ENCODE measurements at regions not wholly inside any gene's neighbourhood (a gene's known extent, or its start where the extent isn't known, plus 50 kb on each side); places are given as distances from the start of the nearest gene placed in this dataset.

- Histone ChIP-seq H3K9me3 (ENCODE audit: low read depth) (no peaks in the 10 kb centered on the region), H3K4me1 (ENCODE audit: insufficient read depth) (no peaks in the 10 kb centered on the region), H4K20me1 (ENCODE audit: insufficient read depth, poor library complexity, severe bottlenecking) (no peaks in the 10 kb centered on the region), H3K27ac (no peak overlapping the region), H3K27me3 (no peaks in the 10 kb centered on the region), H2AFZ (no peak overlapping the region), H3K4me3 (no peak overlapping the region), H3K4me2 (no peak overlapping the region), H3K9me2 (replicated peaks; ENCODE audit: insufficient read depth) (no peaks in the 10 kb centered on the region), H3K79me2 (no peaks in the 10 kb centered on the region), H3K36me3 (replicated peaks; ENCODE audit: insufficient read depth, low read depth) (no peaks in the 10 kb centered on the region)
- no peak for DNase-seq (ENCODE audit: low spot score)
- WGBS (ENCODE audit: low lambda C conversion rate, missing lambda C conversion rate) = 100% methylated on average over 1 of the region's 1 CpG
- no peak for TF ChIP-seq CTCF (IDR thresholded peaks at IDR 0.05; ENCODE audit: poor library complexity)
These were observed 226.9 kb downstream of the LRRK2 start for GRCh38 chr12:40451661-40452060.

GRCh38 chr12:40464121-40464520, 228.1 kb upstream of the CNTN1 start:
- no peaks in the 10 kb centered on the region for H3K9me3 ChIP-seq (ENCODE audit: low read depth)
- no peaks in the 10 kb centered on the region for H3K79me2 ChIP-seq
- H2AFZ ChIP-seq = no peak overlapping the region
- no peak for DNase-seq (ENCODE audit: low spot score)
- H3K4me3 ChIP-seq = no peak overlapping the region
- WGBS (ENCODE audit: low lambda C conversion rate, missing lambda C conversion rate) = 89% methylated on average over 2 of the region's 2 CpGs
- no peak overlapping the region for H3K27ac ChIP-seq
- no peaks in the 10 kb centered on the region for H3K36me3 ChIP-seq (replicated peaks; ENCODE audit: insufficient read depth, low read depth)
- no peaks in the 10 kb centered on the region for H3K4me1 ChIP-seq (ENCODE audit: insufficient read depth)
- no peak overlapping the region for H3K4me2 ChIP-seq
- no peaks in the 10 kb centered on the region for H4K20me1 ChIP-seq (ENCODE audit: insufficient read depth, poor library complexity, severe bottlenecking)
- TF ChIP-seq EZH2 (IDR thresholded peaks at IDR 0.05; ENCODE audit: borderline replicate concordance) (no peak), CTCF (IDR thresholded peaks at IDR 0.05; ENCODE audit: poor library complexity) (no peak), EZH2phosphoT487 (IDR thresholded peaks at IDR 0.05; ENCODE audit: low read depth, severe bottlenecking, unreplicated experiment) (no peak)
- H3K9me2 ChIP-seq (replicated peaks; ENCODE audit: insufficient read depth) = no peaks in the 10 kb centered on the region
- no peaks in the 10 kb centered on the region for H3K27me3 ChIP-seq

- no peak for DNase-seq (ENCODE audit: low spot score)
- H3K27ac ChIP-seq = no peak overlapping the region
- H4K20me1 ChIP-seq (ENCODE audit: insufficient read depth, poor library complexity, severe bottlenecking) = no peaks in the 10 kb centered on the region
- H3K36me3 ChIP-seq (replicated peaks; ENCODE audit: insufficient read depth, low read depth) = no peaks in the 10 kb centered on the region
- H3K27me3 ChIP-seq = no peaks in the 10 kb centered on the region
- no peak overlapping the region for H3K4me3 ChIP-seq
- no peaks in the 10 kb centered on the region for H3K9me3 ChIP-seq (ENCODE audit: low read depth)
- H3K79me2 ChIP-seq = no peaks in the 10 kb centered on the region
- no peak for TF ChIP-seq EZH2phosphoT487 (IDR thresholded peaks at IDR 0.05; ENCODE audit: low read depth, severe bottlenecking, unreplicated experiment)
- no peak for TF ChIP-seq EZH2 (IDR thresholded peaks at IDR 0.05; ENCODE audit: borderline replicate concordance)
- TF ChIP-seq CTCF (IDR thresholded peaks at IDR 0.05; ENCODE audit: poor library complexity) = no peak
- WGBS (ENCODE audit: low lambda C conversion rate, missing lambda C conversion rate) = 64% methylated on average over 6 of the region's 6 CpGs
- no peak overlapping the region for H2AFZ ChIP-seq
- no peak overlapping the region for H3K4me2 ChIP-seq
- no peaks in the 10 kb centered on the region for H3K4me1 ChIP-seq (ENCODE audit: insufficient read depth)
- no peaks in the 10 kb centered on the region for H3K9me2 ChIP-seq (replicated peaks; ENCODE audit: insufficient read depth)
These were observed 222.5 kb upstream of the CNTN1 start for GRCh38 chr12:40469736-40470135.

GRCh38 chr12:40473962-40474361, 218.3 kb upstream of the CNTN1 start:
- Histone ChIP-seq H3K9me3 (ENCODE audit: low read depth) (no peaks in the 10 kb centered on the region), H3K4me3 (no peak overlapping the region), H3K4me2 (no peak overlapping the region), H4K20me1 (ENCODE audit: insufficient read depth, poor library complexity, severe bottlenecking) (no peaks in the 10 kb centered on the region), H3K4me1 (ENCODE audit: insufficient read depth) (no peaks in the 10 kb centered on the region), H2AFZ (no peak overlapping the region), H3K79me2 (no peaks in the 10 kb centered on the region), H3K27me3 (no peaks in the 10 kb centered on the region), H3K9me2 (replicated peaks; ENCODE audit: insufficient read depth) (no peaks in the 10 kb centered on the region), H3K27ac (no peak overlapping the region), H3K36me3 (replicated peaks; ENCODE audit: insufficient read depth, low read depth) (no peaks in the 10 kb centered on the region)
- no peak for DNase-seq (ENCODE audit: low spot score)
- TF ChIP-seq CTCF (IDR thresholded peaks at IDR 0.05; ENCODE audit: poor library complexity) (no peak), EZH2phosphoT487 (IDR thresholded peaks at IDR 0.05; ENCODE audit: low read depth, severe bottlenecking, unreplicated experiment) (no peak), EZH2 (IDR thresholded peaks at IDR 0.05; ENCODE audit: borderline replicate concordance) (no peak)
- WGBS (ENCODE audit: low lambda C conversion rate, missing lambda C conversion rate) = 85% methylated on average over 5 of the region's 5 CpGs
